ENCODE measurements at regions not wholly inside any gene's neighbourhood (a gene's known extent, or its start where the extent isn't known, plus 50 kb on each side); places are given as distances from the start of the nearest gene placed in this dataset.

- DNase-seq (no peak), ATAC-seq (no peak)
- no peaks in the 10 kb centered on the region for H3K36me3 ChIP-seq (ENCODE audit: low read depth)
- no peak overlapping the region for H3K4me3 ChIP-seq
- H3K4me1 ChIP-seq (ENCODE audit: low read depth): no peaks in the 10 kb centered on the region
- intact Hi-C loops (cut with DNase I, micrococcal nuclease): no loop called here
- no peak for TF ChIP-seq CTCF (IDR thresholded peaks at IDR 0.05)
- no peaks in the 10 kb centered on the region for H3K9me3 ChIP-seq
Measured at GRCh38 chr7:25495342-25496250, 267.3 kb upstream of the NPVF start.

- Histone ChIP-seq H3K9me3 (no peaks in the 10 kb centered on the region), H3K4me3 (no peak overlapping the region), H3K4me1 (ENCODE audit: low read depth) (no peaks in the 10 kb centered on the region), H3K36me3 (ENCODE audit: low read depth) (no peaks in the 10 kb centered on the region)
- peak in 1 of 3 donors; percentile 10 for DNase-seq
- TF ChIP-seq CTCF (IDR thresholded peaks at IDR 0.05): no peak
- peak; percentile 45 for ATAC-seq
- intact Hi-C loops (cut with DNase I, micrococcal nuclease): no loop called here
Measured at GRCh38 chr7:25496476-25497368, 268.4 kb upstream of the NPVF start.

GRCh38 chr7:25500393-25500921, 272.2 kb upstream of the NPVF start:
- no peak for TF ChIP-seq CTCF (IDR thresholded peaks at IDR 0.05)
- DNase-seq (no peak), ATAC-seq (no peak)
- Histone ChIP-seq H3K4me3 (no peak overlapping the region), H3K36me3 (ENCODE audit: low read depth) (no peaks in the 10 kb centered on the region), H3K9me3 (no peaks in the 10 kb centered on the region), H3K4me1 (ENCODE audit: low read depth) (no peaks in the 10 kb centered on the region)
- intact Hi-C loops (cut with DNase I, micrococcal nuclease): no loop called here

GRCh38 chr7:25503306-25503705, 275.0 kb upstream of the NPVF start:
- intact Hi-C loops (cut with DNase I, micrococcal nuclease): no loop called here
- no peak overlapping the region for H3K4me3 ChIP-seq
- H3K9me3 ChIP-seq: no peaks in the 10 kb centered on the region
- H3K4me1 ChIP-seq (ENCODE audit: low read depth): no peaks in the 10 kb centered on the region
- TF ChIP-seq CTCF (IDR thresholded peaks at IDR 0.05): no peak
- ATAC-seq: no peak
- no peaks in the 10 kb centered on the region for H3K36me3 ChIP-seq (ENCODE audit: low read depth)
- no peak for DNase-seq

- no peaks in the 10 kb centered on the region for H3K36me3 ChIP-seq (ENCODE audit: low read depth)
- H3K4me3 ChIP-seq: no peak overlapping the region
- H3K4me1 ChIP-seq (ENCODE audit: low read depth): no peaks in the 10 kb centered on the region
- intact Hi-C loops (cut with DNase I, micrococcal nuclease): no loop called here
- no peaks in the 10 kb centered on the region for H3K9me3 ChIP-seq
- DNase-seq: no peak
- no peak for ATAC-seq
- no peak for TF ChIP-seq CTCF (IDR thresholded peaks at IDR 0.05)
Measured at GRCh38 chr7:25512061-25512687, 283.9 kb upstream of the NPVF start.
